ENCODE measurements at regions not wholly inside any gene's neighbourhood (a gene's known extent, or its start where the extent isn't known, plus 50 kb on each side); places are given as distances from the start of the nearest gene placed in this dataset.

GRCh38 chr11:110828086-110828485, 115.8 kb upstream of the ARHGAP20 start:
- no peaks in the 10 kb centered on the region for H3K36me3 ChIP-seq
- no peak for DNase-seq
- no peak overlapping the region for H3K4me3 ChIP-seq
- intact Hi-C loops (cut with DNase I), result no loop called here
- peaks cover 0 to 6% (median 0%) of the 10 kb centered on the region in 7 donors for H3K27me3 ChIP-seq
- H3K27ac ChIP-seq, result no peak overlapping the region
- H3K4me1 ChIP-seq, result no peaks in the 10 kb centered on the region
- no peak for TF ChIP-seq CTCF (IDR thresholded peaks at IDR 0.05)
- no peak for ATAC-seq
- WGBS, 2 donors, result 46 to 47% methylated on average over 1 of the region's 1 CpG
- H3K9me3 ChIP-seq, result no peaks in the 10 kb centered on the region

GRCh38 chr11:110827276-110827675, 115.0 kb upstream of the ARHGAP20 start:
- Histone ChIP-seq H3K4me3 (no peak overlapping the region), H3K4me1 (no peaks in the 10 kb centered on the region), H3K36me3 (no peaks in the 10 kb centered on the region), H3K27ac (no peak overlapping the region), H3K27me3 (peaks cover 0 to 5% (median 0%) of the 10 kb centered on the region in 7 donors), H3K9me3 (no peaks in the 10 kb centered on the region)
- ATAC-seq, result no peak
- DNase-seq, result no peak
- WGBS, 2 donors, result 75 to 78% methylated on average over 1 of the region's 1 CpG
- no peak for TF ChIP-seq CTCF (IDR thresholded peaks at IDR 0.05)
- intact Hi-C loops (cut with DNase I), result no loop called here

GRCh38 chr11:110824912-110825620, 112.8 kb upstream of the ARHGAP20 start:
- intact Hi-C loops (cut with DNase I), result no loop called here
- Histone ChIP-seq H3K36me3 (no peaks in the 10 kb centered on the region), H3K4me1 (no peaks in the 10 kb centered on the region), H3K27me3 (no peaks in the 10 kb centered on the region), H3K4me3 (no peak overlapping the region), H3K27ac (no peak overlapping the region), H3K9me3 (no peaks in the 10 kb centered on the region)
- no peak for TF ChIP-seq CTCF (IDR thresholded peaks at IDR 0.05)
- ATAC-seq (no peak), DNase-seq (no peak)
- 89 to 90% methylated on average over 3 of the region's 3 CpGs for WGBS, 2 donors

GRCh38 chr11:110818032-110818687, 105.9 kb upstream of the ARHGAP20 start:
- DNase-seq, result no peak
- TF ChIP-seq CTCF (IDR thresholded peaks at IDR 0.05), result no peak
- Histone ChIP-seq H3K4me1 (no peaks in the 10 kb centered on the region), H3K9me3 (peaks cover 0 to 20% (median 0%) of the 10 kb centered on the region in 11 donors), H3K36me3 (no peaks in the 10 kb centered on the region), H3K4me3 (no peak overlapping the region), H3K27me3 (no peaks in the 10 kb centered on the region), H3K27ac (no peak overlapping the region)
- WGBS, 2 donors, result 77 to 81% methylated on average over 6 of the region's 6 CpGs
- no peak for ATAC-seq
- intact Hi-C loops (cut with DNase I), result no loop called here
